ENCODE measurements at regions not wholly inside any gene's neighbourhood (a gene's known extent, or its start where the extent isn't known, plus 50 kb on each side); places are given as distances from the start of the nearest gene placed in this dataset.

DNA sequence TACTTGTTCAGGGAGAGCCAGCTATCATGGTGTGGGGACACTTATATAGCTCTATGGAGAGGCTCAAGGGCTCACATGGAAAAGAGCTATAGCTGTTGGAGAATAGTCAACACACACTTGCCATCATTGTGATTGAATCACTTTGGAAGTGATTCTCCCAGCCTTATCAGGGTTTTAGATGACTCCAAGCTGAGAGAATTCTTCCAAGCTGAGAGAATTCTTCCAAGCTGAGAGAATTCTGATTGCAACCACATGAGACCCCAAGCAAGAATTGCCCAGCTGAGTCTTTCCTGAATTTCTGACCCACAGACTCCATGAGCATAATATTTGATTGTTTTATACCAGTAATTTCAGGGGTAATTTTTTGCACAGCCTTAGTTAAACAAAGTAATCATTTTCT lies 1318.3 kb upstream of the RAG2 start:
- TF ChIP-seq POLR2A (IDR thresholded peaks at IDR 0.05) (no peak), POLR2AphosphoS5 (IDR thresholded peaks at IDR 0.05) (no peak)
- TF ChIP-seq, protein P1, sequence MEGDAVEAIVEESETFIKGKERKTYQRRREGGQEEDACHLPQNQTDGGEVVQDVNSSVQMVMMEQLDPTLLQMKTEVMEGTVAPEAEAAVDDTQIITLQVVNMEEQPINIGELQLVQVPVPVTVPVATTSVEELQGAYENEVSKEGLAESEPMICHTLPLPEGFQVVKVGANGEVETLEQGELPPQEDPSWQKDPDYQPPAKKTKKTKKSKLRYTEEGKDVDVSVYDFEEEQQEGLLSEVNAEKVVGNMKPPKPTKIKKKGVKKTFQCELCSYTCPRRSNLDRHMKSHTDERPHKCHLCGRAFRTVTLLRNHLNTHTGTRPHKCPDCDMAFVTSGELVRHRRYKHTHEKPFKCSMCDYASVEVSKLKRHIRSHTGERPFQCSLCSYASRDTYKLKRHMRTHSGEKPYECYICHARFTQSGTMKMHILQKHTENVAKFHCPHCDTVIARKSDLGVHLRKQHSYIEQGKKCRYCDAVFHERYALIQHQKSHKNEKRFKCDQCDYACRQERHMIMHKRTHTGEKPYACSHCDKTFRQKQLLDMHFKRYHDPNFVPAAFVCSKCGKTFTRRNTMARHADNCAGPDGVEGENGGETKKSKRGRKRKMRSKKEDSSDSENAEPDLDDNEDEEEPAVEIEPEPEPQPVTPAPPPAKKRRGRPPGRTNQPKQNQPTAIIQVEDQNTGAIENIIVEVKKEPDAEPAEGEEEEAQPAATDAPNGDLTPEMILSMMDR (IDR thresholded peaks at IDR 0.05 in 8 of 11, conservative IDR thresholded peaks at IDR 0.05 in 3 of 11) = no peak
- H3K9me3 ChIP-seq = peaks cover 0 to 4% (median 0%) of the 10 kb centered on the region in 8 donors
- H3K27me3 ChIP-seq (replicated peaks in 1 of 7) = no peaks in the 10 kb centered on the region
- H3K36me3 ChIP-seq = no peaks in the 10 kb centered on the region
- intact Hi-C loops (cut with DNase I; ENCODE audit: low total_unique reads) = no loop called here
- H3K4me3 ChIP-seq = no peak overlapping the region
- H3K27ac ChIP-seq = no peak overlapping the region
- H3K4me1 ChIP-seq = no peaks in the 10 kb centered on the region
- DNase-seq = no peak

DNA sequence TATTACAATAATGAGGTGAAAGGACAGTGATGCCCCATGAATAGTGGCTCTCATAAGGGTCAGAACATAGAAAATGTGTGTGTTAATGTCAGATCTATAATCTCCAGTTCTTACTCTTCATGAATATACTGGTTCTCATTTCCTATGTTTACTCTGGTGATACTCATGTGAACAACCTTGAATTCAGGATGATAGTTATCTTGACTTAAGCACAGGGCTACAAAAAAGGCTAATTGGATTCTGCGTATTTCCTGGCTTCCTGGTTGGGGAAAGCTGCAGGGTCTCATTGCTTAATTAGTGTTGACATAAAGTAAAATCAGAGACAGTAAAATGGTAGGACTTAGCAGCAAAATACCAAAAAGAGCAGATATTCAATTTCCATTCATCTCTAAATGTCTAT lies 1316.8 kb upstream of the RAG2 start:
- intact Hi-C loops (cut with DNase I; ENCODE audit: low total_unique reads) = no loop called here
- Histone ChIP-seq H3K4me3 (no peak overlapping the region), H3K27me3 (replicated peaks in 1 of 7) (no peaks in the 10 kb centered on the region), H3K9me3 (peaks cover 0 to 4% (median 0%) of the 10 kb centered on the region in 8 donors), H3K27ac (no peak overlapping the region), H3K36me3 (no peaks in the 10 kb centered on the region), H3K4me1 (no peaks in the 10 kb centered on the region)
- 0 to 69% (median 63%) methylated on average over 1 of the region's 1 CpG for WGBS, 5 donors
- DNase-seq = no peak
- TF ChIP-seq POLR2AphosphoS5 (IDR thresholded peaks at IDR 0.05) = no peak
- TF ChIP-seq POLR2A (IDR thresholded peaks at IDR 0.05) = no peak
- TF ChIP-seq, protein P1 (IDR thresholded peaks at IDR 0.05 in 8 of 11, conservative IDR thresholded peaks at IDR 0.05 in 3 of 11) = no peak

DNA sequence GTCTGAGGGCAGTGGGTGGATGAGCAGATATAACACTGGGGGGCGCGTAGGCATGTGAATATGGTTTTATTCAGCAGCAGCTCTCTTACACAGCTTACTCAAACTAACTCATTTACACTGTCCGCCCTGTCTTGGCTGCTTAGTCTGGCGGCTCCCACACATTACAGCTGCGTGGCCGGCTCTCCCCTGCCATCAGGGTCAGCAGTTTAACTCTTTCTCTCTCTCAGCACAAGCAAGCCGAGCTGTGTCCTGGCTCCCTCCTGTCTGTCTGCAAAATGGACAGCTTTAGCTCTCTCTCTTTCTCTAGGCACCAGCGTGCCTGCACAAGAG lies 1310.1 kb upstream of the RAG2 start:
- no peak for DNase-seq
- Histone ChIP-seq H3K27ac (no peak overlapping the region), H3K27me3 (replicated peaks in 1 of 7) (no peaks in the 10 kb centered on the region), H3K9me3 (peaks cover 0 to 28% (median 3%) of the 10 kb centered on the region in 8 donors), H3K4me3 (no peak overlapping the region), H3K4me1 (no peaks in the 10 kb centered on the region), H3K36me3 (no peaks in the 10 kb centered on the region)
- intact Hi-C loops (cut with DNase I; ENCODE audit: low total_unique reads) = no loop called here
- 69 to 83% (median 78%) methylated on average over 8 of the region's 8 CpGs for WGBS, 5 donors
- TF ChIP-seq POLR2AphosphoS5 (IDR thresholded peaks at IDR 0.05) = no peak
- TF ChIP-seq, protein P1 (IDR thresholded peaks at IDR 0.05 in 8 of 11, conservative IDR thresholded peaks at IDR 0.05 in 3 of 11) = no peak
- no peak for TF ChIP-seq POLR2A (IDR thresholded peaks at IDR 0.05)

DNA sequence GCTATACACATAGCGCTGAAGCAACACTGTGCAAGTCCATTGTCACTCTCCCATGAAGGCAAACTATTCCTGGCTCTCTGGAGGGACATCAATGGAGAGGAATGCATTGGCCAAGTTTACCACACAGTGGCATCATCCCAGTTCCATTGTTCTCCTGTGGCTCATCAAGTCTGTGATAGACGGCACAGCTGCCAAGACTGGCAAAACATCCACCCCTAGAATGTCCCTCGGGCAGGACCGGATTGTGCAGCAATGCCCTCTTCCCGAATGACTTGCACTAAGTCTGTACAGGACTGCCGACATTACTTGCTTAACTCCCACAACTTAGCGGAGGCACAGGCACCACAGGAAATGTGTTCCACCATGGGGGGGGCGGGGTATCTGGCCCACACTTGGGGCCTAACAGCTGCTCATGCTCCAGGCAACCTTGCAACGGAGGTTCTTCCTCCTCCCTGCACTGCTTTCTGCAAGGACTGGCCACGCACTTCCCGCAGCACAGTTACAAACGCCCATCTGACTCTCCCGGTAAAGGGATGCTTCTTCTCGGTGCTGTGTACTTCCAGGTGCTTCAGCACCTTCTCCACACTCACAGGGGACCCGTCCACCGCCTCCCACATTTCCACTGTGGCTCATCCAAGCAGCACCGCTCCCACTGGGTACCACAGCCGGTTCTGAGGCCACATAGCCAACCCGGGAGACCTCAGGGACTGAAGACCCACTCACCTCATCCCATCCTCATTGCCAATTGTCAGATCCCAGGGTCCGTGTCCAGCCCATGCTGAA lies 1309.6 kb upstream of the RAG2 start:
- intact Hi-C loops (cut with DNase I; ENCODE audit: low total_unique reads) = no loop called here
- Histone ChIP-seq H3K4me3 (no peak overlapping the region), H3K27ac (no peak overlapping the region), H3K4me1 (no peaks in the 10 kb centered on the region), H3K36me3 (no peaks in the 10 kb centered on the region), H3K27me3 (replicated peaks in 1 of 7) (no peaks in the 10 kb centered on the region), H3K9me3 (peaks cover 0 to 28% (median 3%) of the 10 kb centered on the region in 8 donors)
- TF ChIP-seq POLR2A (IDR thresholded peaks at IDR 0.05) (no peak), POLR2AphosphoS5 (IDR thresholded peaks at IDR 0.05) (no peak)
- TF ChIP-seq, protein P1 (IDR thresholded peaks at IDR 0.05 in 8 of 11, conservative IDR thresholded peaks at IDR 0.05 in 3 of 11) = no peak
- DNase-seq = no peak
- WGBS, 5 donors = 72 to 79% (median 77%) methylated on average over 19 to 20 of the region's 20 CpGs

All from spleen (tissue), 11 donors.